Body of pancreas (tissue), 4 donors: ENCODE measurements at regions not wholly inside any gene's neighbourhood (a gene's known extent, or its start where the extent isn't known, plus 50 kb on each side); places are given as distances from the start of the nearest gene placed in this dataset.
"Not testable (repeated sequence)": the region's sequence is repeated elsewhere in the genome, so short reads cannot be mapped to it uniquely, and the experiment has no call there.

Source experiments
- ATAC-seq: fragments of 150-250 bp; one replicate; pipeline ENCODE4 v1.9.1; 2016
- DNase-seq, 4 donors: peaks; one replicate each; pipeline ENCODE4 v3.0.0-alpha.2; 2019
- H3K27ac ChIP-seq, 4 donors: fragments of 200-600 bp; sonication (generic); 1 replicate in 3 of 4; 2 replicates in 1 of 4; pipeline versions ENCODE4 v1.5.1 to v1.6.1; 2016 to 2019; ENCODE audit warnings: mild to moderate bottlenecking in 1 of 4, mixed read lengths in 1 of 4, moderate library complexity in 1 of 4
- H3K27me3 ChIP-seq, 2 donors: fragments of 200-600 bp; sonication (generic); one replicate each; pipeline ENCODE4 v1.6.0; 2016; ENCODE audit warnings: mild to moderate bottlenecking in 1 of 2
- H3K36me3 ChIP-seq, 2 donors: fragments of 200-600 bp; sonication (generic); replicated peaks in 1 of 2; 2 replicates each; pipeline ENCODE4 v1.5.1; 2016; ENCODE audit warnings: low read depth in 2 of 2; ENCODE audit not compliant: insufficient read depth in 1 of 2
- H3K4me1 ChIP-seq: fragments of 200-600 bp; sonication (generic); one replicate; pipeline ENCODE4 v1.6.0; 2016
- H3K4me3 ChIP-seq, 2 donors: fragments of 200-600 bp; sonication (generic); 1 replicate in 1 of 2; 2 replicates in 1 of 2; pipeline ENCODE4 v1.5.1; 2016 to 2019
- H3K9me3 ChIP-seq, 3 donors: fragments of 200-600 bp; sonication (generic); 1 replicate in 2 of 3; 2 replicates in 1 of 3; pipeline ENCODE4 v1.5.1; 2016
- POLR2A ChIP-seq, 3 donors: fragments of 450-650 bp; IDR thresholded peaks; one replicate each; pipeline ENCODE4 v1.6.1; 2016; ENCODE audit warnings: antibody characterized with exemption in 3 of 3, mild to moderate bottlenecking in 2 of 3
- WGBS, 2 donors: methylation state at CpG; one replicate each; pipeline ENCODE4 v1.1.5; 2017; 5-methylcytosine and 5-hydroxymethylcytosine counted together
- intact Hi-C: fragments of 100-400 bp; cut with DNase I; formaldehyde crosslinking; loops from one replicate; pipeline ENCODE4 v1.15.1; 2023
- TF ChIP-seq, protein P1 (sequence below), 7 experiments: fragments of 450-650 bp in 4 of 7; fragments of 200-600 bp in 3 of 7; sonication (generic) in 3 of 7; IDR thresholded peaks; one replicate each; pipeline ENCODE4 v1.5.1; 2016 to 2019; ENCODE audit warnings: antibody characterized with exemption in 7 of 7

DNA sequence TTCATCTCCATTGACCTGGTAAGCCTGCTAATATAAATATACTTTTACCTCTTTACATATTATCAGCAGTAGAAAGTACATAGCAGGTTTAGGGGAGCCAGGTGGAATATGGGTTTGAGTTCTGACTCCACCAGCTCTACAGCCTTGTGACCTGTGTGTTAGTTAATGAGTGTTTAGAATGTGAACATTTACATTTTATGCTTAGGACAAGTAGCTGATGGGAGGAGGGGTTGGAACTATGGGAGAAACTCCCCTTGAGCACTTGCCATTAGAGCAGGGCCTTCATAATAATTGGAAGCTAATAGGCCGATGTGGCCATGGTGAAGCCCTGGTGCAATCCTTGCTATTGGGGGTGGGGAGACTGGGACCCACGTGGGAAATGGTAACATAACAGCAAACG lies 148.3 kb upstream of the NTRK2 start:
- DNase-seq (no peak), ATAC-seq (no peak)
- Histone ChIP-seq H3K27me3 (no peaks in the 10 kb centered on the region), H3K4me1 (no peaks in the 10 kb centered on the region), H3K9me3 (no peaks in the 10 kb centered on the region), H3K36me3 (no peaks in the 10 kb centered on the region), H3K27ac (no peak overlapping the region), H3K4me3 (no peak overlapping the region)
- intact Hi-C loops = no loop called here
- TF ChIP-seq, protein P1, sequence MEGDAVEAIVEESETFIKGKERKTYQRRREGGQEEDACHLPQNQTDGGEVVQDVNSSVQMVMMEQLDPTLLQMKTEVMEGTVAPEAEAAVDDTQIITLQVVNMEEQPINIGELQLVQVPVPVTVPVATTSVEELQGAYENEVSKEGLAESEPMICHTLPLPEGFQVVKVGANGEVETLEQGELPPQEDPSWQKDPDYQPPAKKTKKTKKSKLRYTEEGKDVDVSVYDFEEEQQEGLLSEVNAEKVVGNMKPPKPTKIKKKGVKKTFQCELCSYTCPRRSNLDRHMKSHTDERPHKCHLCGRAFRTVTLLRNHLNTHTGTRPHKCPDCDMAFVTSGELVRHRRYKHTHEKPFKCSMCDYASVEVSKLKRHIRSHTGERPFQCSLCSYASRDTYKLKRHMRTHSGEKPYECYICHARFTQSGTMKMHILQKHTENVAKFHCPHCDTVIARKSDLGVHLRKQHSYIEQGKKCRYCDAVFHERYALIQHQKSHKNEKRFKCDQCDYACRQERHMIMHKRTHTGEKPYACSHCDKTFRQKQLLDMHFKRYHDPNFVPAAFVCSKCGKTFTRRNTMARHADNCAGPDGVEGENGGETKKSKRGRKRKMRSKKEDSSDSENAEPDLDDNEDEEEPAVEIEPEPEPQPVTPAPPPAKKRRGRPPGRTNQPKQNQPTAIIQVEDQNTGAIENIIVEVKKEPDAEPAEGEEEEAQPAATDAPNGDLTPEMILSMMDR (IDR thresholded peaks at IDR 0.05) = no peak
- no peak for TF ChIP-seq POLR2A (IDR thresholded peaks at IDR 0.05)
- 52 to 67% methylated on average over 3 of the region's 3 CpGs for WGBS, 2 donors

- H3K4me1 ChIP-seq, H3K27ac ChIP-seq, intact Hi-C loops, H3K4me3 ChIP-seq, H3K27me3 ChIP-seq, H3K36me3 ChIP-seq, H3K9me3 ChIP-seq, DNase-seq, ATAC-seq: not testable (repeated sequence)
- WGBS, 2 donors = 86 to 95% methylated on average over 21 to 22 of the region's 26 CpGs
Measured at GRCh38 chr9:84526211-84526610, 143.3 kb upstream of the NTRK2 start.

- intact Hi-C loops, H3K27me3 ChIP-seq, ATAC-seq, H3K27ac ChIP-seq, H3K4me3 ChIP-seq, H3K36me3 ChIP-seq, DNase-seq, H3K9me3 ChIP-seq, H3K4me1 ChIP-seq: not testable (repeated sequence)
- WGBS, 2 donors = 87 to 95% methylated on average over 12 to 22 of the region's 49 CpGs
Measured at GRCh38 chr9:84527060-84527720, 142.3 kb upstream of the NTRK2 start.

DNA sequence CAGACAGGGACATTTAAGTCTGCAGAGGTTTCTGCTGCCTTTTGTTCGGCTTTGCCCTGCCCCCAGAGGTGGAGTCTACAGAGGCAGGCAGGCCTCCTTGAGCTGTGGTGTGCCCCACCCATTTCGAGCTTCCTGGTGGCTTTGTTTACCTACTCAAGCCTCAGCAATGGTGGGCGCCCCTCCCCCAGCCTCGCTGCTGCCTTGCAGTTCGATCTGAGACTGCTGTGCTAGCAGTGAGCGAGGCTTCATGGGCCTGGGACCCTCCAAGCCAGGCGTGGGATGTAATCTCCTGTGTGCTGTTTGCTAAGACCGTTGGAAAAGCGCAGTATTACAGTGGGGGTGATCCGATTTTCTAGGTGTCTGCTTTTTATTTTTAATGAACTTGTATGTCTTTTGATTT lies 133.6 kb upstream of the NTRK2 start:
- H3K9me3 ChIP-seq, H3K27me3 ChIP-seq, intact Hi-C loops, DNase-seq, H3K4me1 ChIP-seq, H3K4me3 ChIP-seq, H3K27ac ChIP-seq, H3K36me3 ChIP-seq, ATAC-seq: not testable (repeated sequence)
- WGBS, 2 donors = 40 to 45% methylated on average over 10 of the region's 10 CpGs

DNA sequence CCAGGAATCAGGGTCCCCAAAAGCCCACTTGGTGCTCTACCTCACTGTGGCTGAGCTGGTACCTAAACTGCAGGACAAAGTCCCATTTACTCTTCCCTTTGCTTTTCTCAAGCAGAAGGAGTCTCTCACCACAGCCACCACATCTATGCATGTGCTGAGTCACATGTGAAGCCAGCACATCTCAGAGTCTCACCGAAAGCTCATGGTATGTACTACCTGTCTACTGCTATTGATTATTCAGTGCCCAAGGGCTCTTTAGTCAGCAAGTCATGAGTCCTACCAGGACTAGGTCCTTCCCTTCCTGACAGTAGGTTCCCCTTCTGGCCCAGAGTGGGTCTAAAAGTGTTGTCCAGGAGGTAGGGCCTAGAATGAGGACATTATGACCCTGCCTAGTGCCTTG lies 130.7 kb upstream of the NTRK2 start:
- no peaks in the 10 kb centered on the region for H3K36me3 ChIP-seq
- ATAC-seq (no peak), DNase-seq (no peak)
- peaks cover 0 to 7% (median 0%) of the 10 kb centered on the region in 3 donors for H3K9me3 ChIP-seq
- H3K4me3 ChIP-seq = no peak overlapping the region
- no peak overlapping the region for H3K27ac ChIP-seq
- H3K27me3 ChIP-seq = no peaks in the 10 kb centered on the region
- WGBS, 2 donors = 100% methylated on average over 1 of the region's 1 CpG
- intact Hi-C loops = no loop called here
- TF ChIP-seq POLR2A (IDR thresholded peaks at IDR 0.05) = no peak
- no peaks in the 10 kb centered on the region for H3K4me1 ChIP-seq

DNA sequence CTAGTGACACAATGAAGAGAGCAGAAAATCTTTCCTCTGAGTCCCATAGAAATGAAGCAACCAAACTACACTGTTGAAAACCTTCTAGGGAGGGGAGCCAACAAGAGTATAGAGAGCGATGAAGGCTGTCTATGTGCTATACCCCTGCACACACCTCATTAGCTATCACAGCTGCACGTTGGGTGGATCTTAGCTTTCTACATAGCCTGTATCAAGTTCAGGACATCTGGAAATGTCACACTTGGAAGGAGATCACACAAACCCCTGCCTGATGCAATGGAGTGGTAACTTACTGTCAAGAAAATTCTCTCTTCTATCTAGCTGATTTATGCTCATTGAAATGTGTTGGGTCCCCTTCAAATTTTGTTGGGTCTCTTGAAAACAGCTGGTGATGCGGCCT lies 127.0 kb upstream of the NTRK2 start:
- H3K27ac ChIP-seq = no peak overlapping the region
- intact Hi-C loops = no loop called here
- ATAC-seq (no peak), DNase-seq (no peak)
- TF ChIP-seq POLR2A (IDR thresholded peaks at IDR 0.05) = no peak
- TF ChIP-seq, protein P1 (IDR thresholded peaks at IDR 0.05) = no peak
- H3K9me3 ChIP-seq = peaks cover 0 to 7% (median 0%) of the 10 kb centered on the region in 3 donors
- H3K4me3 ChIP-seq = no peak overlapping the region
- H3K36me3 ChIP-seq = no peaks in the 10 kb centered on the region
- H3K27me3 ChIP-seq = no peaks in the 10 kb centered on the region
- 72 to 84% methylated on average over 3 of the region's 3 CpGs for WGBS, 2 donors
- no peaks in the 10 kb centered on the region for H3K4me1 ChIP-seq

- no peak overlapping the region for H3K4me3 ChIP-seq
- ATAC-seq = no peak
- H3K27me3 ChIP-seq = no peaks in the 10 kb centered on the region
- intact Hi-C loops = no loop called here
- DNase-seq = no peak
- WGBS, 2 donors = 44 to 47% methylated on average over 1 of the region's 1 CpG
- H3K9me3 ChIP-seq = no peaks in the 10 kb centered on the region
- TF ChIP-seq, protein P1 (IDR thresholded peaks at IDR 0.05) = no peak
- TF ChIP-seq POLR2A (IDR thresholded peaks at IDR 0.05) = no peak
- no peaks in the 10 kb centered on the region for H3K4me1 ChIP-seq
- H3K36me3 ChIP-seq = no peaks in the 10 kb centered on the region
- H3K27ac ChIP-seq = no peak overlapping the region
Measured at GRCh38 chr9:84554069-84554664, 115.4 kb upstream of the NTRK2 start.
